Esophagus squamous epithelium (tissue), 5 donors: ENCODE measurements at regions not wholly inside any gene's neighbourhood (a gene's known extent, or its start where the extent isn't known, plus 50 kb on each side); places are given as distances from the start of the nearest gene placed in this dataset.

ENCODE experiments used
- DNase-seq: peaks from one replicate; lab custom pipeline; 2025; lab: John Stamatoyannopoulos, UW
- H3K27ac ChIP-seq, 4 donors: fragments of 200-600 bp; sonication (generic); one replicate each; pipeline ENCODE4 v1.5.1; 2016 to 2019; ENCODE audit warnings: mild to moderate bottlenecking in 1 of 4
- H3K27me3 ChIP-seq, 4 donors: fragments of 200-600 bp; sonication (generic); 1 replicate in 3 of 4; 2 replicates in 1 of 4; pipeline versions ENCODE4 v1.5.1 to v1.6.0; 2017 to 2021; ENCODE audit warnings: antibody characterized with exemption in 1 of 4
- H3K36me3 ChIP-seq, 3 donors: fragments of 200-600 bp; sonication (generic); one replicate each; pipeline ENCODE4 v1.5.1; 2016 to 2019
- H3K4me1 ChIP-seq, 3 donors: fragments of 200-600 bp; sonication (generic); one replicate each; pipeline ENCODE4 v1.5.1; 2017 to 2019
- H3K4me3 ChIP-seq, 4 donors: fragments of 200-600 bp; sonication (generic); 1 replicate in 3 of 4; 2 replicates in 1 of 4; pipeline ENCODE4 v1.5.1; 2016 to 2019; ENCODE audit warnings: mild to moderate bottlenecking in 2 of 4, moderate library complexity in 1 of 4
- H3K9me3 ChIP-seq, 3 donors: fragments of 200-600 bp; sonication (generic); one replicate each; pipeline ENCODE4 v1.5.1; 2016 to 2019
- POLR2A ChIP-seq, 4 donors: fragments of 450-650 bp; IDR thresholded peaks; one replicate each; pipeline ENCODE4 v1.6.1; 2017; ENCODE audit warnings: antibody characterized with exemption in 4 of 4, mild to moderate bottlenecking in 4 of 4, moderate library complexity in 3 of 4
- WGBS, 2 donors: methylation state at CpG; one replicate each; pipeline ENCODE4 v1.1.5; 2018; 5-methylcytosine and 5-hydroxymethylcytosine counted together
- intact Hi-C: fragments of 100-400 bp; cut with DNase I; formaldehyde crosslinking; loops from one replicate; pipeline ENCODE4 v1.15.0; 2022
- TF ChIP-seq, protein P1 (sequence below), 6 experiments: fragments of 450-650 bp in 4 of 6; fragments of 200-600 bp in 2 of 6; sonication (generic) in 2 of 6; IDR thresholded peaks; one replicate each; pipeline ENCODE4 v1.5.1; 2016 to 2019; ENCODE audit warnings: antibody characterized with exemption in 6 of 6, mild to moderate bottlenecking in 4 of 6, moderate library complexity in 4 of 6
- donor health status: DM: yes; HTN: yes; CAD: no.

DNA sequence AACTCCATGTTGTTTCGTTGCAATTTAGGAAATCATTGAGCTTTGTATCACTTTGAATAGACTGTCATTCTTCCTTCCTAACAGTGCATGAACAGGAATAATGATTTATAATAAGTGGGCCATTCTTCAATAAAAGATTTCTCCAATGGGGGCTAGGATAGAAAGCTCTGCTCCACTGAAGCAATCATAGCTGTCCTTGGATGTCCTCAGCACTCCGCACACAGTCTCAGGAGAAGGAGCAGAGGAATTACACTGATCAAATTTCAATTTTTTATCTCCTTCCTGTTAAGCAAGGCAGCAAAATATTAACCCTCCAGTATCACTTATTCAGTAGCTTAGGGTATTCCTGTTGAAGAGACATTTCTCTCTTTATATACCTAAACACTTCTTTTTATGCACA is 532.7 kb upstream of the ST8SIA4 start:
- intact Hi-C loops: no loop called here
- 40 to 45% methylated on average over 2 of the region's 2 CpGs for WGBS, 2 donors
- H3K4me3 ChIP-seq: no peak overlapping the region
- H3K27ac ChIP-seq: no peak overlapping the region
- TF ChIP-seq, protein P1, sequence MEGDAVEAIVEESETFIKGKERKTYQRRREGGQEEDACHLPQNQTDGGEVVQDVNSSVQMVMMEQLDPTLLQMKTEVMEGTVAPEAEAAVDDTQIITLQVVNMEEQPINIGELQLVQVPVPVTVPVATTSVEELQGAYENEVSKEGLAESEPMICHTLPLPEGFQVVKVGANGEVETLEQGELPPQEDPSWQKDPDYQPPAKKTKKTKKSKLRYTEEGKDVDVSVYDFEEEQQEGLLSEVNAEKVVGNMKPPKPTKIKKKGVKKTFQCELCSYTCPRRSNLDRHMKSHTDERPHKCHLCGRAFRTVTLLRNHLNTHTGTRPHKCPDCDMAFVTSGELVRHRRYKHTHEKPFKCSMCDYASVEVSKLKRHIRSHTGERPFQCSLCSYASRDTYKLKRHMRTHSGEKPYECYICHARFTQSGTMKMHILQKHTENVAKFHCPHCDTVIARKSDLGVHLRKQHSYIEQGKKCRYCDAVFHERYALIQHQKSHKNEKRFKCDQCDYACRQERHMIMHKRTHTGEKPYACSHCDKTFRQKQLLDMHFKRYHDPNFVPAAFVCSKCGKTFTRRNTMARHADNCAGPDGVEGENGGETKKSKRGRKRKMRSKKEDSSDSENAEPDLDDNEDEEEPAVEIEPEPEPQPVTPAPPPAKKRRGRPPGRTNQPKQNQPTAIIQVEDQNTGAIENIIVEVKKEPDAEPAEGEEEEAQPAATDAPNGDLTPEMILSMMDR (IDR thresholded peaks at IDR 0.05): no peak
- TF ChIP-seq POLR2A (IDR thresholded peaks at IDR 0.05): no peak
- no peaks in the 10 kb centered on the region for H3K36me3 ChIP-seq
- no peak for DNase-seq
- no peaks in the 10 kb centered on the region for H3K4me1 ChIP-seq
- H3K9me3 ChIP-seq: no peaks in the 10 kb centered on the region
- H3K27me3 ChIP-seq: no peaks in the 10 kb centered on the region

- WGBS, 2 donors: 17 to 38% methylated on average over 1 of the region's 1 CpG
- TF ChIP-seq, protein P1 (IDR thresholded peaks at IDR 0.05): no peak
- TF ChIP-seq POLR2A (IDR thresholded peaks at IDR 0.05): no peak
These were observed 528.1 kb upstream of the ST8SIA4 start for GRCh38 chr5:101431201-101431600.

DNA sequence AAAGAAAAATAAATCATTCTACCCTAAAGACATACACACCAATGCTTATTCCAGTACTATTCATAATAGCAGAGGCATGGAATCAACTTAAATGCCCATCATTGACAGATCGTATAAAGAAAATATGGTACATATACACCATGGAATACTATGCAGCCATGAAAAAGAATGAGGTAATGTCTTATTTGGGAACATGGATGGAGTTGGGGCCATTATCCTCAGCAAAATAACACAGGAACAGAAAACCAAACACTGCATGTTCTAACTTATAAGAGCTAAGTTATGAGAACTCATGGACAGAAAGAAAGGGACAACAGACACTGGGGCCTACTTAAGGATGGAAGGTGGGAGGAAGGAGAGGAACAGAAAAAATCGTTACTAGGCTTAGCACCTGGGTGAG is 527.5 kb upstream of the ST8SIA4 start:
- no peak for DNase-seq
- no peaks in the 10 kb centered on the region for H3K27me3 ChIP-seq
- WGBS, 2 donors: 71 to 77% methylated on average over 2 of the region's 2 CpGs
- no peak overlapping the region for H3K27ac ChIP-seq
- H3K4me1 ChIP-seq: no peaks in the 10 kb centered on the region
- intact Hi-C loops: no loop called here
- no peak overlapping the region for H3K4me3 ChIP-seq
- H3K36me3 ChIP-seq: no peaks in the 10 kb centered on the region
- TF ChIP-seq, protein P1 (IDR thresholded peaks at IDR 0.05): no peak
- TF ChIP-seq POLR2A (IDR thresholded peaks at IDR 0.05): no peak
- H3K9me3 ChIP-seq: no peaks in the 10 kb centered on the region

More at GRCh38 chr5:101431201-101431600, 528.1 kb upstream of the ST8SIA4 start:
- Histone ChIP-seq H3K9me3 (no peaks in the 10 kb centered on the region), H3K4me1 (no peaks in the 10 kb centered on the region), H3K27me3 (no peaks in the 10 kb centered on the region), H3K36me3 (no peaks in the 10 kb centered on the region), H3K27ac (no peak overlapping the region), H3K4me3 (no peak overlapping the region)
- intact Hi-C loops: no loop called here
- DNase-seq: no peak

- intact Hi-C loops: no loop called here
- Histone ChIP-seq H3K4me1 (no peaks in the 10 kb centered on the region), H3K9me3 (no peaks in the 10 kb centered on the region), H3K27ac (no peak overlapping the region), H3K4me3 (no peak overlapping the region), H3K36me3 (no peaks in the 10 kb centered on the region), H3K27me3 (no peaks in the 10 kb centered on the region)
- WGBS, 2 donors: 60 to 63% methylated on average over 1 of the region's 1 CpG
- DNase-seq: no peak
- TF ChIP-seq, protein P1 (IDR thresholded peaks at IDR 0.05): no peak
- TF ChIP-seq POLR2A (IDR thresholded peaks at IDR 0.05): no peak
These were observed 526.2 kb upstream of the ST8SIA4 start for GRCh38 chr5:101429241-101429640.

- no peak for DNase-seq
- no peaks in the 10 kb centered on the region for H3K9me3 ChIP-seq
- H3K36me3 ChIP-seq: no peaks in the 10 kb centered on the region
- no peak overlapping the region for H3K4me3 ChIP-seq
- 64 to 74% methylated on average over 2 of the region's 2 CpGs for WGBS, 2 donors
- intact Hi-C loops: no loop called here
- no peaks in the 10 kb centered on the region for H3K27me3 ChIP-seq
- no peaks in the 10 kb centered on the region for H3K4me1 ChIP-seq
- TF ChIP-seq, protein P1 (IDR thresholded peaks at IDR 0.05): no peak
- TF ChIP-seq POLR2A (IDR thresholded peaks at IDR 0.05): no peak
- H3K27ac ChIP-seq: no peak overlapping the region
These were observed 522.3 kb upstream of the ST8SIA4 start for GRCh38 chr5:101425339-101425859.
